ENCODE measurements at regions not wholly inside any gene's neighbourhood (a gene's known extent, or its start where the extent isn't known, plus 50 kb on each side); places are given as distances from the start of the nearest gene placed in this dataset.

DNA sequence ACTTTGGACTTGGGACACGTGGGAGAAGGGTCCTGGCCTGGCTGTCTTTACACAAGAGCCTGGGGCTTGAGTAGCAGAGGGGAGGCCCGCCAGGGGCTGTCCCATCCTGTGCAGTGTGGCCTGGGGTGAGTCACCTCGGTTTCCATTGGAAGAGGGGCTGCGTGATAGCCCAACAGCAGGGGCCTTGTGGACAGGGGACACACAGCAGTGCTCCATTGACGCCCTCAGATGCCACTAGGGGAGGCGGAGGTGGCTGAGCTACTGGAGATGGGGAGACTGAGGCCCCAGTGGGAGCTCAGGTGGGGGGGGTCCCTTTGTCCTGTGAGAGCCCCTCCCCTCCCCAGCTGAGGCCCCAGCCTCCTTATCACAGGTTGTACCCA lies 50.0 kb upstream of the RNU6ATAC start:
- DNase-seq (ENCODE audit: low read depth, low spot score): no peak

DNA sequence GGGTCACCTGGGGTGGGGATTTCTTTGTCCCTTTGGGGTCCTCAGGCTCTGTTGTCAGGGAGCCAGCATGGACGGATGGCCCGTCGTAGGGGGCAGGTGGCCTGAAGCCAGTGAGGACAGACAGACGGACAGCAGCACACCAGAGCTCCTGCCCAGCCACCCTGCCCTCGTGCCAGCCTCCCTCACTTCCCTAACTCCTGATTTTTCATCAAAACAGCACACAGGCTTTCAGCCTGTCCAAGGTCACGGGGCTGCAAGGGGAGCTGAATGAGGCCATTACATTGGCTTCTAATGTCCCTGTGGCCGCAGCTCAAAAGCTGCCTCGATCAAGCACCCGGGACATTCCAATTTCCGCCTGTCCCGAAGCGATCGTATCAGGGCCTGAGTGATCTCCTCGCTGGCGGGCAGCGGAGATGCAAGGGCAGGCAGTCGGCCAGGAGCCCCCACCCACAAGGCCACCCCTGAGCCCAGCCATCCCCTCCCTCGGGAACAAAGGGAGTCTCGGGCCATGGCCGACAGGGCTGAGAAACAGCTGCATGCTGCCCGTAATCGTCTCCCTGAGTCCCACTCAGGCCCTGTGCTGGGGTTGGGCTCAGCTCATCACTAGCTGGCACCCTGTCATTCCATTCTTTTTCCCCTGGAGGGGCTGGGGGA lies 50.5 kb upstream of the RNU6ATAC start:
- no peak for DNase-seq (ENCODE audit: low read depth, low spot score)

DNA sequence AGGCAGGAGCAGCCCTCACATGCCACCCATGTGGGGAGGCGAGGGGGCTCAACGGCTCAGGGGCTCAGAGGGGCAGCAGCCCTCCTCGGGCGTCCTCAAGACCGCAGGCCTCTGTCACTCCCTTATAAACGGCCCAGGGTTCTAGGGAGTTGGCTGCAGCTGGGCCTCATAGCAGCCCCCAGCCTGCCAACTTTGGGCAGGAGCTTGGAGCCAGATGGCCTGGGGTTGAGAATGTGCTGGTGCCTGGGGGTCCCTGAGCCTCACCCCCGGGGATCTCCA lies 51.0 kb upstream of the RNU6ATAC start:
- no peak for DNase-seq (ENCODE audit: low read depth, low spot score)

DNA sequence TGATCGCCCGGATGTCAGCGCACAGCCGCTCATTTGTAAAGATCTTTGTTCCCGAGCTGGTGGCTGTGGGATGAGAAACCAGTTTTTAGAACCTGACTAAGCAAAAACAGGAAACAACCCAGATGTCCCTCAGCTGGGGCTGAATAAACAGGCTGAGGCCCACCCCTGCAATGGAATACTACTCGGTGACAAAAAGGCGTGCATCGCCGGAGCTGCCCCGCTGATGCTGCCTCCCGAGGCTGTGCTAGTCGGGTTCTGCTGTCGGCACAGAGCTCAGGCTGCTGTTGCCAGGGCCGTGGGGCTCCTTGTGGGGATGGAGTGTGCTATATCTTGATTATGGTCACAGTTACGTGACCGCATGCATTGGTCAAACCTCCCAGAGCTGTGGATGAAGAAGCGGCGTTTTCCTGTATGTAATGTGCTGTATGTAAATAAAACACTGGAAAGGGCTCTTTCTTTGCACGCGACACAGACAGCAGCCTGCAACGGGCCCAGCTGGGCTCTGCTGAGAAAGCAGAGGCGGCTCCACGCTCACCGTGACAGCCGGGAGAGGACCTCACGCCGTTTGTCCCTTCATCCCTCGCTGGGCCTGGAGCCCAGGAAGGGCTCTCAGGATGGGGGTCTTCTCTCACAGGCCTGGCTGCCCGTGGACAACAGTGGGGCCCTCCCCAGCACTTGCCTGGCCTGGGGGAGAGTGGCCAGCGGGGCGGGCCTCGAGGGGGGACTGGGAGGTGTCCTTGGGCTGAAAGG lies 51.5 kb upstream of the RNU6ATAC start:
- no peak for DNase-seq (ENCODE audit: low read depth, low spot score)

DNA sequence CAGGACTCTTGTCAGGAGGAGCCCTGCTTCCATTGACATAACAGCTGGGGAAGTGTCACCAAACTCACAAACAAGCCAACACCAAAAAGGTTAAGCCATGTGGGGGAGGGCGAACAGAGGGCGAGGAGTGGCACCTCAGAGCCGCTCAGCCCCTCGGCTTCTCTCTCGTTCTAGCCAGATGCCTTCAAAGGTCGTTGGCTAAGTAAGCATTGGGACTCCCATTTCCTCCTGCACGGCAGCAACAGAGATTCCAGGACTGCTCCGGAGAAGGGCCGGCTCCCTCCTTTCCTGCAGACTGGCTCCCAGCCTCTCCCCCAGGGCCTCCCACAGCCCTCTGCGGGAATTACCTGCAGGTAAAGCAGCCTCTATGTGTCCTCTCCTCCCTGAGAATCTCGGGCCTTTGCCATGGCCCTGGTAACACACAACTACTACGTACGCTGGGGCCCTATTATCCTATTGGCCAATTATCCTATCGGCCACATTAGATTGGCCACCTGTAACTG lies 52.1 kb upstream of the RNU6ATAC start:
- DNase-seq (ENCODE audit: low read depth, low spot score): no peak

DNA sequence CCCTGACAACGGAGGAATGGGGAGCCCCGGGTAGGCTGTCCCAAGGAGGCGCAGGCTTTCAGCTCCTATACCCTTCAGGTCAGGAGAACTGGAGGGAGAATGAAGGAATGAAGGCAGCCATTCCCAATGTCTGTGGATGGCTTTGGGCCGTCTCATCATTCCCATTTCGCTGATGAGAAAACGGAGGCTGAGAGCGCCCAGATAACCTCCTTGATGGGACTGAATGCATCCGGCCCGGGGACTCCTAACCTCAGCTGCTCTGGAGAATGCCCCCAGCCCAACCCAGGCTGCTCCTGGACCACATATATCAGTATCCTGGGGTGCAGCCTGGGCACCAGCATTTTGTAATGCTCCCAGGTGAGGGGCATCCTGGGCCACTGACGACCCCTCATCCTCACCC lies 52.6 kb upstream of the RNU6ATAC start:
- no peak for DNase-seq (ENCODE audit: low read depth, low spot score)

DNA sequence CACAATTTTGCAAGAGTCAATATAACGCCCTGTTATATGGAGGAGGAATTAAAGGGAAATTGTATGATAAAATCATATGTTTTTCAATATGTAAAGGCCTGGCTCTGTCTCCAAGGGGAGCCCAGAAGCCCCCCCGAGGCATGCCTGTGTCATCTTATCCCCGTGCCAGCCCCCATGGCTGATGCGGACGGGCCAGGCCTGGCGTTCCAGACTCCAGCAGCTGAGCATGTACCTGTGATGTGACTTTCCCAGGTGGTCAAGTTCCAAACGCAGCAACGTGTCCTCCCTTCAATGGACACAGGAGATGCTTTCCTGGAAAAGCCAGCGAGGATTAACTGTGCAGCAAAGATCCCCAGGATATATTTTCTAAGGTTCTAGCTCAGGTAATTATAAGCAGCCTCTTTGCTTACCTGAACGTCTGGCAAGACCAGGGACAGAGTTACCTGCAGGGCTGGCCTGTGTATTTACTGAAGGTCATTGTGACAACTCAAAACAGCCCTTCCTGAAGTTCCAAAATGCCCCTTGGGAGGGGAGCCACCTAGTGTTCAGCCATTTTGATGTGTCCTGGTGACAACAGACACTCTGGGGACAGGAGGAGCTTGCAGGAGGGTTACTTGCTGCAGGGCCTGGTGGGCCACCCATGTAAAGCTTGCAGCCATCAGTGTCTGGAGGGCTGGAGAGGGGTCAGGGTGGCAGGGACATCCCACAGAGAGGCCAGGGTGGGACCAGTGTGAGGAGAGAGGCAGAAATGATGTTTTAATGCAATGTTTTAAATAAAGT lies 53.3 kb upstream of the RNU6ATAC start:
- DNase-seq (ENCODE audit: low read depth, low spot score): peak; percentile 47

DNA sequence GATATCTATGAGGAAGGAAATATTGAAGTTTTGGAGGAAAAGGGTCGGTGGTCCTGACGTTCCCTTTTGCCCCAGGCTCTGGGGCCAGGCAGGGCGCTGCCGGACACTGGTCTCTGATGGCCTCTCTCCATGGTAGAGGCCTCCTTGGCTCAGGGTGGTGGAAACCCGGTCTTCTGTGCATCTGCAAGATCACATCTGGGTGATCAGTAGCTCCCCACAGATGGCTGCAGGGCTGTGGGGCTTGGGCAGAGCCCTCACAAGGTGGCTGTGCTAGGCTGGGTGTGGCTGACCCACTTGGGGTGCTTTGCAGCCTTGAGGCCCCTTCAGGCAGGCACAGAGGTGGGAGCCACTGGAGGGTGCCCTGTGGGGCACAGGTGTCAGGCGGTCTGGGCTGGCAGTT lies 53.9 kb upstream of the RNU6ATAC start:
- DNase-seq (ENCODE audit: low read depth, low spot score): no peak

DNA sequence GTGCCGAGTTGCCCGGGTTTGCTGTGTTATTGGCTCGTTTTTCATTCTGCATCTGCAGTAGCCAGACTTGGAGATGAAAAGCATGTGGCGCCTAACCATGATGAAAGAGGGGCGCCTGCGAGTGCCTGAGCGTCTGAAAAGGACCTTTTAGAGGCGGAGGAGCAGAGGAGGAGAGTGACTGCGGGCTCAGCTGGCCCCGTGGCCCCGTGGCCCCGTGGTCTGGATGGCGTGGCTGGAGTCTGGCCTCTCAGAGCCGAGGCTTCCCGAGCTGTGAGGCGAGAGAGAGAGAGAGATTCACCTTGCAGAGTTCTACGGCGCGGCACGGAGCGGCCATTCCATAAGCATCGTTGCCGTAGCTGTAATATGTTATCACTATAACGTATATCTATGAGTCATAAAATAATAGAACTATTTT lies 55.3 kb upstream of the RNU6ATAC start:
- no peak for DNase-seq (ENCODE audit: low read depth, low spot score)

DNA sequence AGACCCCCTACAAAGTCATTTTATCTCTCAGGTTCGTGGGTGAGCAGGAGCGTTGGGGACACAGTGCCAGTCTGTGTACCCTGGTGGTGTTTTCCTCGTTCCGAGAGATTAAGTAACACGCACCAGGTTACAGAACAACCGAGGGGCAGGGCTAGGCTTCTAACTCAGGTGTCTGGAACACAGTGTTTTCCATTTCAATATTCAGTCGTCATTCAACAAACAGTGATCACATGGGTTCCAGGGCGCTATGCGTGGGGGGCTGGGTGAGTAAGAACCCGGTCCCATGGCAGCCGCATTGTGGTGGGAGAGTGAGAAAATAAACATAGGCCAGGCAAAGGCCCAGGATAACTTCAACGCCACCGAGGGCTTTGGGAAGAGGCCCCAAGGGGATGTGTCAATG lies 55.9 kb upstream of the RNU6ATAC start:
- no peak for DNase-seq (ENCODE audit: low read depth, low spot score)

DNA sequence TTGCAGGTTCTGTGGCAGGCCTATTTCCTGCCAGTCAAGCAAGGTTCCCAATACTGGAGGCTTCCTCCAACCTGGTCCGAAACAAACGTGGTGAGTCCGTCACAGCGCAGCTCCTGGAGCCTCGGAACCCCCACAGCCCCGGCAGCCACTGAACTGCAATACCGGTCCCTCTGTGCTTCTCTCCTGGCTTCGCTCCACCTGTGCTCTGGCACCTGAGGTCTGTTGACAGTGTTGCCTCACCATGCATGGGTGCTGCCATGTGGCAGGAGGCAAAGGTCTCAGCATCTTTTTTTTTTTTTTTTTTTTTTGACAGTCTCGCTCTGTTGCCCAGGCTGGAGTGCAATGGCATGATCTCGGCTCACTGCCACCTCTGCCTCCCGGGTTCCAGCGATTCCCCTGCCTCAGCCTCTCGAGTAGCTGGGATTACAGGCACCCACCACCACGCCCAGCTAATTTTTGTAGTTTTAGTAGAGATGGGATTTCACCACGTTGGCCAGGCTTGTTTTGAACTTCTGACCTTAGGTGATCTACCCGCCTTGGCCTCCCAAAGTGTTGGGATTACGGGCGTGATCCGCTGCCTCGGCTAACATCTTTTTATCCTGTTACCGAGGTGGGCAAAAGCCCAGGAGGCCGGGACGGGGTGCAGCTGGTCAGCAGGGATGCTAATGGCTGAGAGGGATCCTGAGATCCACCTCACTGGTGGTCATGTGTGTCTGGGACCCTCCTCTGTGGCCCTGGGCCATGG lies 57.1 kb upstream of the RNU6ATAC start:
- no peak for DNase-seq (ENCODE audit: low read depth, low spot score)

DNA sequence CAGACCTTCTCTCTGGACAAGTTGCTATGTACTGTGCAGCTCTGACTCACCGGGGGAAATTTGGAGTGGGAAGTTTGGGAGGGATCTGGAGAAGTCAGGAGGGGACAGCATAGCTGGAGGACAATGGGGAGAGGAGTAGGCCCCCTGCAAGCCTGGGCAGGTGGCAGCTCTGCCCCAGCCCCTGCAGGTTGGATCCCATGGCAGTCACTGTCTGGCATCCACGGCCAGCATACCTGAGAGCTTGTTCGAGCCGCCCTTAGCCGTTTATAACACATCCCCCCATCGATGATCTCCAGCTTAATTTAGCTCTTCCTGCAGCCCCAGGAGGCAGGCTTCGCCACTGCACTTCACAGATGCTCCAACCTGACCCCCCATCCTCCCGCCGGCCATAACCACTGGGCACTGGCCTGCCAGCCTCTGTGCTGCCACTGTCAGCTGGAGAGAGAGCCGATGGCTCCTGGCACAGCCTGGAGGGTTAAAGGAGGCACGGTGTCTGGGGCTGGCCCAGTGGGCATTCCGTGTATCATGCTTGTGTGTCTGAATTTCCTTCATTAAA lies 57.7 kb upstream of the RNU6ATAC start:
- no peak for DNase-seq (ENCODE audit: low read depth, low spot score)

DNA sequence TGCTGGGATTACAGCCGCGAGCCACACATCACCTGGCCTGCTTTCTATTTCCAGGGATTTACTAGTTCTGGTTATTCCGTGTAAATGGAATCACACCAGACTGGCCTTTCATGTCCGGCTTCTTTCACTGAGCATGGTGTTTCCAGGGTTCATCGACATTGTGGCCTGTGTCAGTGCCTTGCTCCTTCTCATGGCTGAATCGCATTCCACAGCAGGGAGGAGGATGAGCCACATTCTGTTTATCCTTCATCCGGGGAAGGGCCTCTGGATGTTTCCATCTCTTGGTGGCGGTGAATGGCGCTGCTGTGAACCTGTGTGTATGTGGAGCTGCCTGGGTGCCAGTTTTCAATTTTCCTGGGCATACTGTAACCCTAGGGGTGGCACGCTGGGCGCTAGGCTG lies 58.7 kb upstream of the RNU6ATAC start:
- DNase-seq (ENCODE audit: low read depth, low spot score): peak; percentile 27

DNA sequence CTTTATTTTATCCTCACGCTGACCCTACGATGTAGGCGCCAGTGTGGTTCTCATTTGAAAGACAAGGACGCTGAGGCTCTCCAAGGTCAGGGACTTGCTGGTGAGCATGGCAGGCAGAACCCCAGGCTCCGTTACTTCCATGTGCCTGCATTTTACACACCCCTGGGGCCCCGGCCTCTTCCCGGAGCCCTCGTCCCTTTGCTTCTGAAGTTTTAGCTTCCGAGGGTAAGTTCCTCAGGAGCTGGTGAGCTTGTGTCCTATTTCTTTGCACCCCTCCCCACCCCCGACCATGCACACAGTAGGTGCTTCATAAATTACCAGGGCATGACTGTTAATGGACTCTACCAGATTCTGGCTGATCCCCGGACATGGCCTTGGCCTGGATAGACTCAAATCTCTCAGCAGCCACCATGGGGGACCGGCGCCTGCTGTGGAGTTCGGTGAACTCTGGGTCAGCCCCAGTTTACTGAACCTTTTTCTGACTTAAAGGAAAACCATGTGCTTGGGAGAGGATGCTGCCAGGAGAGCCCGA lies 59.3 kb upstream of the RNU6ATAC start:
- no peak for DNase-seq (ENCODE audit: low read depth, low spot score)

DNA sequence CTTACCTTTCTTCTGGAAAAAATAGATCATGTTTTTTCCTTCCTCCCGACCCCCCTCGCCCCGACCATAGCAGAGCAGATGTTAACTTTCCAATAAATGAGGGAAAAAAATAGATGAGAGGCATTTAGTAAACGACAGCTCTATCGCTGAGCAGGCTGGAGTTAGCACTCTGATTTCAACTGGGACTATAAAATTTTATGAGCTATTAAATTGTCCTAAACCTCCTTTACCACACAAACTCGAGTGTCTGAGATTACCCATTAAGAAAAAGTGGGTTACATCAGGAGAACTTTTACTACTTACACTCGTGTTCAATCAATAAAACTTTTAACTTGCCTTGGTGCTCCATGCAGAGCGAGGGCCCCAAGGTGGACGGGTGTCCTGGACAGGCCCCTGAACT lies 59.8 kb upstream of the RNU6ATAC start:
- DNase-seq (ENCODE audit: low read depth, low spot score): no peak

DNA sequence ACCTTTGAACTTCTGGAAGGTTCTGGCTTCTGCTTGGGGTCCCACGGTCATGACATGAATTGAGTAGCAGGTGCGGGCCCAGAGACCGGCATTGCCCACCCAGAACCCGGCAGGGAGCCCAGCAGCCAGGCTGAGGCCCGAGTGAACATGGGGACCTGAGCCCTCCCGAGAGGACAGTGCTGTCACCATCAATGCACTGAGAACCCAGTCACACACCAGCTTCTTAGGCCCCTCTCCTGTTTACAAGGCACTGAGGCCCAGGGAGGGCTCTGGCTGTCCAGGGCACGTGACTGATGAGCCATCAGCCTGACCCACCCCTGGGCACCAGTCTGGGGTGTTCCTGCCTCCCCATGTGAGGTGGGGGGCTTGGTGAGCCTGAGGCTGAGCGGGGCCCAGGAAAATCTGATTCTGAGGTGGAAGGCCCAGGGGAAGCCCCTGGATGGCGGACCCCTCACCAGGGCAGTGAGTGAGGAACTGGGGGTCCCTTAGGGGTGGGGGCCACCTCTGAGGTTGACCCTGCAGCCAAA lies 60.3 kb upstream of the RNU6ATAC start:
- DNase-seq (ENCODE audit: low read depth, low spot score): no peak

DNA sequence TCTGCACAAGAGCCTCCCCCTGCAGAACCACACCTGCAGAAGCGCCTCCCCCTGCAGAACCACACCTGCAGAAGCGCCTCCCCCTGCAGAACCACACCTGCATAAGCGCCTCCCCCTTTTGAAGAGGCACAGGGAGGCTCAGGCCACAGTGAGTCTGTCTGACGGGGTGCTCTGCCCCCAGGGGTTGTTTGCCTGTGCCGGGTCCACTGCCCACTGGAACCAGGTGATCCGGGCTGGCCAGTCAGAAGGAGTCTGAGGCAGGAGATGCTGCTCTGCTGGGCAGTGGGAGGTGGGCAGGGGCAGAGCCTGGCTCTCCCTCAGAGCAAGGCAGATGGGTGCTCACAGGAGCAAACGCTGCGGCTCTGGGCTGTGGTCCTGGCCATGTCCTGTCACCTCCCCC lies 60.8 kb upstream of the RNU6ATAC start:
- DNase-seq (ENCODE audit: low read depth, low spot score): no peak

DNA sequence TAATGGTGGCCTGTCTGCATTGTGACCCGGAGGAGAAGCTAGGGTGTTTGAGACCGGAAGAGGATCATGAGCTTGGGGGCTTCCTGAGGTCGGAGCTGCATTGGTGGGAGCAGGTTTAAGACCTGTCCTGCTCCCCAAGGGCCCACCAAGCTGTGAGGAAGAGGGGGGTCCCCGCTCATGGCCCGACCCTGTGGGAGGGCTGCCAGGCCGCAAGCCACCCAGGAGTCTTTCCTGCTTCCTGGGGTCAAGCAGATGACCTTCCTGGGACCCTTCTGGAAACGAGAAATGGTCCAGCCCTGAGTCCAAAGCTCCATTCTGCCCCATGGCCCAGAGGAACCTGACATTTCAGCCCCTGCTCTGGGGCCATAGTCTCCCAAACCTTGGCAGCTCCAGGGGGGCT lies 61.5 kb upstream of the RNU6ATAC start:
- no peak for DNase-seq (ENCODE audit: low read depth, low spot score)

DNA sequence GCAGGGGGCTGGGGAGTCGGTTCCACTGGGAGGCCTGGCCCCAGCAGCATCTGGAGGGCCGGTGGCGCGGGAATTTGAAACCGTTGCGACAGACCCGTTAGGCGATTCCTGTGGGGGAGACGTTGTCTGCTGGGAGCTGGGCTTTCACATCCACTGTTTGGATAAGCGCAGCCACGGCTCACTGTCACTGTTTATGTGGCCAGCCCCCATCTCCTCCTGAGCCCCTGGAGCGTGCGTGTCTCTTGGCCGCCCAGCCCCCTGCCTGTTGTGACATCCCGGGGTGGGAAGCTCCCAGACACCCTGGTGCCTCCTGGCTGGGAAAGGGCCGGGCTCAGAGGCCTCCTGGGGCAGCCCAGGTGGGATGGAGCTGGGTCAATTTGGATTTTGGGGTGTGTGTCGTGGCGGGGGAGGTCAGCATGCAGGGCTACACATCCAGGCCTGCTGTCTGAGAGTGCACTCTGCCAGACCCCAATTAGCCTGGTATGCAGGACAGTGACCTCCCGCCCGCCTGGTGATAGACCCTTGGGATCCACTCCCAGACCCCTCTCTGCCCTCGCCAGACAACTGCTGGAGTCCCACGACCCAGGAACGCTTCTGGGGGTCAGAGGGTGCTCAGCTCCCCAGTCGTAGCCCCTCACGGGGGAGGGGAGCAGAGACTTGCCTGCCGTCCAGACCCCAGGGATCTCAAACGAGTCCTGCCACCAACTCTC lies 62.0 kb upstream of the RNU6ATAC start:
- DNase-seq (ENCODE audit: low read depth, low spot score): no peak

Data from ELF-1 (cell line).